HFFc6 (cell line): ENCODE measurements at regions not wholly inside any gene's neighbourhood (a gene's known extent, or its start where the extent isn't known, plus 50 kb on each side); places are given as distances from the start of the nearest gene placed in this dataset.

Experiments
- DNase-seq: peaks from one replicate; pipeline ENCODE4 v3.0.0-alpha.2; 2018
- H3K27ac Mint-ChIP-seq: 2 replicates; pipeline ENCODE4 v1.8.0; 2020; ENCODE audit warnings: mild to moderate bottlenecking, mixed read lengths
- H3K27me3 Mint-ChIP-seq: 2 replicates; pipeline ENCODE4 v1.8.0; 2021; ENCODE audit warnings: mild to moderate bottlenecking, moderate library complexity, mixed read lengths; ENCODE audit not compliant: insufficient read depth
- H3K36me3 Mint-ChIP-seq: 2 replicates; pipeline ENCODE4 v1.8.0; 2021; ENCODE audit warnings: low read depth, mixed read lengths
- H3K4me1 Mint-ChIP-seq: 2 replicates; pipeline ENCODE4 v1.8.0; 2020; ENCODE audit warnings: low read depth, mixed read lengths
- H3K4me3 Mint-ChIP-seq: 2 replicates; pipeline ENCODE4 v1.8.0; 2020; ENCODE audit warnings: mild to moderate bottlenecking, moderate library complexity, mixed read lengths
- H3K9me3 Mint-ChIP-seq: 2 replicates; pipeline ENCODE4 v1.8.0; 2020; ENCODE audit warnings: mild to moderate bottlenecking, mixed read lengths
- CTCF ChIP-seq: fragments of 200-600 bp; sonication (generic); IDR thresholded peaks from 2 replicates; pipeline ENCODE4 v1.5.0; 2021; ENCODE audit warnings: antibody characterized with exemption, mild to moderate bottlenecking

GRCh38 chr9:90478821-90479220 is 163.8 kb downstream of the DIRAS2 start:
- Mint-ChIP-seq H3K4me1 (no peaks in the 10 kb centered on the region), H3K4me3 (no peak overlapping the region), H3K27ac (no peak overlapping the region), H3K9me3 (peaks cover 40% of the 10 kb centered on the region), H3K27me3 (no peaks in the 10 kb centered on the region; the same call in none of the 2 replicates), H3K36me3 (no peaks in the 10 kb centered on the region)
- DNase-seq = no peak
- no peak for TF ChIP-seq CTCF

DNA sequence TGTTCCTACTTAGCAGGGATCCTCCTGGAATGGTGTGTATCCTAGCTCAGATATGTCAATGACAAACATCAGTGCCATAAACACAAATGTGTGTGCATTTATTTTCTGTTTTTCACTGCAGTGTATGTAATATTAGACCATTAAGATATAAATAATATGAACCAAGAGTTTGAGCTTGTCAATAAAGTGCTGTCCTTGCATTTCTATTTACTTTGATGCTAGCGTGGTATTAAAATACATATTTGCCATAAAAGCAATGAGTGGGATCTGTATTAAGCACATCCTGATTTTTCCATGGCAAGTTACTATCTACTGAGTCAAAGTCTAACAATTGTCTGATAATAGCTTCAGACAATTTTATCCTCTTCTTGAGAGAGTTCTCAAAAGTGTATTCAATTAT is 157.6 kb downstream of the DIRAS2 start:
- H3K4me1 Mint-ChIP-seq = no peaks in the 10 kb centered on the region
- no peaks in the 10 kb centered on the region for H3K36me3 Mint-ChIP-seq
- H3K9me3 Mint-ChIP-seq = peaks cover 50% of the 10 kb centered on the region

GRCh38 chr9:90489066-90489465 is 153.6 kb downstream of the DIRAS2 start:
- no peak for DNase-seq
- no peak overlapping the region for H3K27ac Mint-ChIP-seq
- H3K36me3 Mint-ChIP-seq = no peaks in the 10 kb centered on the region
- H3K4me1 Mint-ChIP-seq = no peaks in the 10 kb centered on the region
- H3K4me3 Mint-ChIP-seq = no peak overlapping the region
- no peak for TF ChIP-seq CTCF
- H3K9me3 Mint-ChIP-seq = peaks cover 56% of the 10 kb centered on the region
- H3K27me3 Mint-ChIP-seq = no peaks in the 10 kb centered on the region; the same call in 1 of the 2 replicates

More for the DNA sequence above, 157.6 kb downstream of the DIRAS2 start:
- Mint-ChIP-seq H3K4me3 (no peak overlapping the region), H3K27ac (no peak overlapping the region), H3K27me3 (no peaks in the 10 kb centered on the region; the same call in none of the 2 replicates)
- no peak for TF ChIP-seq CTCF
- DNase-seq = no peak

- Mint-ChIP-seq H3K27ac (no peak overlapping the region), H3K9me3 (peaks cover 55% of the 10 kb centered on the region), H3K4me1 (no peaks in the 10 kb centered on the region), H3K36me3 (no peaks in the 10 kb centered on the region), H3K4me3 (no peak overlapping the region), H3K27me3 (no peaks in the 10 kb centered on the region)
- DNase-seq = no peak
- TF ChIP-seq CTCF = no peak
These were observed 142.9 kb downstream of the DIRAS2 start for GRCh38 chr9:90499761-90500160.

DNA sequence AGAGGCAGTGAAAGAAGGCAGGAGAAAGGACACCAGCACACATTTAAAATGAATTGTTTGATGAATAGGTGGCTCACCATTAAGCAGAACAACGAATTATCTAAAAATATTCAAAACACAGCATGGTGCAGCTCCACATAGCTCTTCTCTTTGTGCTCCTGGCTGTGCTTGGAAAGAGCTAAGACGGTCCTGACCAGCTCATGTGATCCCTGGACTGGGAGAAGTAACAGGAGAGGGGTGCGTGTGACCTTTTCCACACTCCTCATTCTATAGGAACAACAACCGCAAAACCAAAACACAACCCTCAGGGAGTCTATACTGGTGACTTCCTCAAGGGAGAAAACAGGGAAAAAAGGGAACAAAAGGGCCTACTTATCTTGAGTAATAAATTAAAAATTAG is 140.5 kb downstream of the DIRAS2 start:
- no peak for TF ChIP-seq CTCF
- no peak for DNase-seq
- Mint-ChIP-seq H3K4me3 (no peak overlapping the region), H3K27me3 (no peaks in the 10 kb centered on the region), H3K9me3 (peaks cover 33% of the 10 kb centered on the region), H3K27ac (no peak overlapping the region), H3K4me1 (no peaks in the 10 kb centered on the region), H3K36me3 (no peaks in the 10 kb centered on the region)

DNA sequence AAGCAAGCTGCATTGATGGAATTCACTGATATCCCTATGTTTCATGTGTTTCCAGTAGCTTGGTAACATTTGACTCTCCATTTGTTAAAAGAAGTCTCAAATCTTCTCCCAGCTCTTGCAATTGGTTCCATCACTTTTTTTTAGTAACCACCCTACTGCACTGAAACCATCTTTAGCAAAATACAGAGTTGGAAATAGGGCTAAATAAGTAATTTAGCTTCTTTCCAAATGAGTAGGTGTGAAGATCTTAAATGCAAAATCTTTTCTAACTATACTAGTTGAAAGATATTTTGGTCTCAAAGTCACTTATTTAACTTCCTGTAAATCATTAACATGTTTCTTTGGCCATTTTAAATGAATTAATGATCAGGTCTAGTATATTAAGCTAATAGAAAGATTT is 138.1 kb downstream of the DIRAS2 start:
- Mint-ChIP-seq H3K36me3 (no peaks in the 10 kb centered on the region), H3K27me3 (no peaks in the 10 kb centered on the region), H3K27ac (no peak overlapping the region), H3K9me3 (peaks cover 34% of the 10 kb centered on the region), H3K4me3 (no peak overlapping the region), H3K4me1 (no peaks in the 10 kb centered on the region)
- TF ChIP-seq CTCF = no peak
- no peak for DNase-seq
